Stimulated activated CD4-positive, alpha-beta T cell treated with anti-CD3 and anti-CD28 coated beads, Interleukin-15, amount 100 ng/mL, for 24 hours (primary cell): ENCODE measurements at regions not wholly inside any gene's neighbourhood (a gene's known extent, or its start where the extent isn't known, plus 50 kb on each side); places are given as distances from the start of the nearest gene placed in this dataset.

Source experiments
- DNase-seq: peaks from one replicate; pipeline ENCODE4 v3.0.0-alpha.2; 2020

DNA sequence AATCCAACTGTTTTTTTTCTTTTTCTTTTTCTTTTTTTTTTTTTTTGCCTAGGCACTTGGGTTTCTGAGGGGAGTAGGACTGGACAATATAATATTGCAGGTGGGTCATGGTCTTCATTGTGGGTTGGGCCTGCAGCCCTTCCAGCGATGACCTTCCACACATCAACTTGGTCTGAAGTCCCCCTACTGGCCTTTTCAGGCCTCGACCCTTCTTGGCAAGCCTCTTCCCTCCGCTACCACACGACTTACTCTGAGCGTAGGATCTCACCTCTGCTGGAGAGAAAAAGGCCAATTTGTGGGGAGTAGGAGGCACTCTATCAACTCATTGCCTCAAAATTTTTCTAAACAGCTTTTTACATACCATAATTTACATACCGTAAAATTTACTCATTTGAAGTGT lies 51.1 kb upstream of the GRIK3 start:
- no peak for DNase-seq

DNA sequence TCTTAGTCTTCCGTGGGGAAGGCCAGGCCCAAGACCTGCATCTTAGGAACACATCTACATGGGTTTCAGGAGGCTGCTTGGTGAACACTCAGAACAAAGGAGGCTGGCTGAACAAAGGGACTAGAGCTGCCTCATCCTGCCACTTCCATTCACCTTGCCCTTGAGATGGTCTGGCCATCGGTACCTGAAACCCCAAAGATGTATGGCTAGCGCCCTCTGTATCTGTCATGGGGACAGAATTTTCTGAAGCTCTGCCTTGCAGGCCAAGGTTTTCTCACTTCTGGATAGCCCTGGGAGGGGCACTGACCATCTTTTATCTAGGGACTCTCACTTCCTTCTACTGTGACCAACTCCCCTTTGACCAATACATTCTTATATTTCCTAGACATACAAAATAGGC lies 55.4 kb upstream of the GRIK3 start:
- no peak for DNase-seq

DNA sequence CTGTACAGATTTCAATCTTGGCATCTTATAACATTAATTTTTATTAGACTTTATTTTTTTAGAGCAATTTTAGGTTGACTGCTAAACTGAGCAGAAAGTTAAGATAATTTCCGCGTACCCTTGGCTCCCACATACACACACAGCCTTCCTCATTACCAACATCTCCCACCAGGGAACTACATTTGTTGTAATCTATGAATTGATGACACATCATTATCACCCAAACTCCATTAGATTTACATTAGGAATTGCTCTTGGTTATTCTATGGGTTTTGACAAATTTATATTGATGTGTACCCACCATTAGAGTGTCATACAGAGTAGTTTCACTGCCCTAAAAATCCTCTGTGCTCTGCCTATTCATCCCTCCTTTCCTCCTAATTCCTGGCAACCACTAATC lies 56.4 kb upstream of the GRIK3 start:
- DNase-seq: no peak

- no peak for DNase-seq
Measured at GRCh38 chr1:37092937-37093336, 58.6 kb upstream of the GRIK3 start.

GRCh38 chr1:37094302-37094701 lies 60.0 kb upstream of the GRIK3 start:
- no peak for DNase-seq

GRCh38 chr1:37096523-37096922 lies 62.2 kb upstream of the GRIK3 start:
- peak; percentile 3 for DNase-seq

GRCh38 chr1:37097731-37098130 lies 63.4 kb upstream of the GRIK3 start:
- DNase-seq: no peak

GRCh38 chr1:37098237-37098636 lies 63.9 kb upstream of the GRIK3 start:
- DNase-seq: no peak

DNA sequence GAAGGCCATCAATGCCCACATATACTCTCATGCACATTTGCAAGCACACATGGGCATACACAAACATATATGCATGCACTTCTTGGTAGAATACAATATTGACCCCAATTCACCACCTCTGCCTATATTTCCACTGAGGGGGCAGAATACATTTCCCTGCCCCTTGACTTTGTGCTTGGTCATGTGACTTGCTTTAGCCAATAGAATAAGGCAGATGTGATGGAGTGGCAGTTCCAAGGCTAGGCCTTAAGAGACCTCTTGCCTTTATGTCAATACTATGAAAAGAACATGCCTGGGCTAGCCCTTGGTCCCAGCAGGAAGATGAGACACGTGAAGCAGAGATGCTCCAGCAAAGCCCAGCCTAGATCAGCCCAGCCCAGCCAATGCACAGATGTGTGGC lies 66.0 kb upstream of the GRIK3 start:
- DNase-seq: no peak

GRCh38 chr1:37102656-37103382 lies 68.5 kb upstream of the GRIK3 start:
- DNase-seq: no peak

- no peak for DNase-seq
Measured at GRCh38 chr1:37105911-37106310, 71.6 kb upstream of the GRIK3 start.

DNA sequence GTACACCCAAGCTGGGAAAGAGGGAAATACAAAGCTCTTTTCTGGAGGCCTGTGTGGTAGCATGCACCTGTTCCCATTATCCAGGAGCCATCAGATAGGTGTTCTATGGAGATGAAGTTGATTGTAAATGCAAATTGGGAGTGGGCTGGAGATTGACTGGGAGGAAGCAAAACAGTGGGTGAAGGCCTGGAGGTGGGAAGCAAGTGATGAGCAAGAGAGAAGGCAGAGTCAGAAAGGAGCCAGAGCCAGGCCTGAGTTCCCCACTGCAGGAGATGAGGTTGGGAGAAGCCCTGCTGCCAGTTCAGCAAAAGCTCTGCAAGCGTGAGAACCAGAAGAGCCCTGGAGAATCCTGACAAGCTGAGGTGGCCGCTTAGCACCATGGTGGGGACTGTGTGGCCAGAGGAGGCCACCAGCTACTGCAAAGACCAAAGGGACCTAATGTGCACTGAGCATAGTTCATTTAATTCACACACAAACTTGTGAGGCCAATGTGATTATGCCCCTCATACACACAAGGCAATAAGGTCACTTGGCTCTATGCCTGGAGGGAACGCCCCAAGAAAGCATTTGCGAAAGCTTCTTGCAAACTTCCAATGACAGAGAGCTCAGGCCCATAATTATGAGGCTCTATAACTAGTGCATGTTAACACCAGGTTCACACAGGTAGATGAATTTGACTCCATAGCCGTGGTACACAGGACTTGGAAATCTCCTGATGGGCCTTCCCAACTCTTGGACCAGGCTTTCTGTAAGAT lies 73.0 kb upstream of the GRIK3 start:
- no peak for DNase-seq

GRCh38 chr1:37108596-37109188 lies 74.4 kb upstream of the GRIK3 start:
- no peak for DNase-seq

DNA sequence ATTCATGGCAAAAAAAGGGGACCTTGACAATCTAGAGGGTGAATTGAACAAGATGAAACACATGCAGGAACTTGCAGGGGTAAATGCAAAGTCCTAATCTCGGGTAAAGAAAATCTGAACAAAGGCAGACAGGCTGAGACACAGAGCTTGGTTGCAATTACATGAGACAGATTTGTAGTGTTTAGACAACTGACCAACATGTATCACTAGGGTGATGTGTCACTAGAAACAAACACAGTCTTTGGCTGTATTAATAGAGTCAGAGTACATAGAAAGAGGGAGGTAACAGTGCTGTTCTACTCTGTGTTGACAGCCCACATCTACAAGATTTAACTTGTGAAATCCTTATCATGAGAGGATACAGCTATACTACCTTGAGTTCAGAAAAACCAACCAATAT lies 78.1 kb upstream of the GRIK3 start:
- DNase-seq: no peak

- no peak for DNase-seq
Measured at GRCh38 chr1:37113285-37113997, 79.1 kb upstream of the GRIK3 start.

GRCh38 chr1:37118790-37119189 lies 84.5 kb upstream of the GRIK3 start:
- DNase-seq: no peak

DNA sequence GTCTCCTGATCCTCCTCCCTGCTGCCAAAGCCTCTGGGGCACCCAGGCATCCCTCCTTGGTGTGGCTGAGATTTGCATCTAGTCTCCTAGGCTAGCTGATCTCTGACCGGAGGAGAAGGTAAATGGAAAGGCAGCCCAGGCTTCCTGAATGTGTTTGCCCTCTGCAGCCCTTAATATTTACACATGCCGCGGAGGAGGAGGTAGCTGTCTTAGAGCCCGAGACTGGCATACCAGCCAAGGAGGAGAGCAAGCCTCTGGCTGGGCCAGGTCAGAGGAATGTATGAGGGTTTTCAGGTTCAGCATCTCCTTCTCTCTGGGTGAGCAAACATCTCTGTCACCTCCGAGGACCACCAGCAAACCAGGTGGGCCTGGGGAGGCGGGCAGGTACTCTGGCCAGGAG lies 86.0 kb upstream of the GRIK3 start:
- no peak for DNase-seq

DNA sequence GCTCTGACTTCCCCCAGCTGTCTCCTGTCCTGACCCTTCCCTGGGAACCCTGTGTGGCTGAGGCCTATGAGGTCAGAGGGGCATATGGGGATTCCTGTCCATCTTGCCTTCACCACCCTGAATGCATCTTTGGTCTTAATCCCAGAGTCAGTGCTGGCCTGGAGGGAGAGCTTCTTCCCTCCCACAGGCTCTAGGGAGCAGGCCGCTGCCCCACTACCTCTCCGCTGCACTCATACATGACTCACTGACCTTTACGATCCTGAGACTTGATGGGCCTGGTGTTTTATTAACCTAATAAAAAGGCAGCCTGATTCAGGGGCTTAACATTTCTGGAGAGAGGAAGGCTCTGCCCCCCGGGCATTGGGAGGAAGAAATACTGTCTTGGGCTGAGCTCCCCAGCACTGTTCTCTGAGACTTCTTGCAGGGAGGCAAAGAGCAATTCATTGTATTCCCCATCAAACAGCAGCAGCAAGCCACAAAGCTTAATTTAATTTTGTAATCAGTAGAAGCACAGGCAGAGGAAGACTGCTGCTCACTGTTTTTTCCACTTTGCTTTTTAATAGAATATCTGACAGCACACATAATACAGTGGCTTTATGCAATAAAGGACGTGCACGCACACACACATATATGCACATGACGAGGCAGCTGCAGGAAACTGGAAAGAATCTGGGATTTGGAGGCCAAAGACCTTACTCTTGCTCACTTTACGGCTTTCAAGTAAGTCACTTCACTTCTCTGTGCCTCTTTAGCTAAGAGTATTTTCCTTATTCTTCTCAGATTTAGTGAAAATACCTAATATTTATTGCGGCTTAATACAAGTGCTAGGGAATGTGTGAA lies 89.2 kb upstream of the GRIK3 start:
- DNase-seq: no peak

DNA sequence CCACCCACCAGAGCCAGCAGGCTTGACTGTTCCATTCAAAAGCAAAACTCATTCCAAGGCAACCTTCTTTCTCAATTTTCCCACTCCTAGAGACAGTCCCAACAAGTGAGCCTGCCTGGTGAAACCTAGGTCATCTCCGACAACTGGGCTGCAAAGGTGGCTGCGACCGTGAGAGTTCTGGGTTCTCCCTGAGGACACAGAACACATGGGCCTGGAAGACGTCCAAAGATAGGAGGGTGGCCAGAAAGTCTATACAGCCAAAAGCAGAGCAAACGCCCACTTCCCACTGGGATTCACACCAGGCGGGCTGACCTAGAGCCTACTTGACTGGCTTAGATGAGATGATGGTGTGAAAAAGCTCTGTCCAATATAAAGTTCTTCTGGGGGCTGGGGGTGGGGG lies 90.2 kb upstream of the GRIK3 start:
- no peak for DNase-seq

GRCh38 chr1:37125295-37125694 lies 91.0 kb upstream of the GRIK3 start:
- no peak for DNase-seq

DNA sequence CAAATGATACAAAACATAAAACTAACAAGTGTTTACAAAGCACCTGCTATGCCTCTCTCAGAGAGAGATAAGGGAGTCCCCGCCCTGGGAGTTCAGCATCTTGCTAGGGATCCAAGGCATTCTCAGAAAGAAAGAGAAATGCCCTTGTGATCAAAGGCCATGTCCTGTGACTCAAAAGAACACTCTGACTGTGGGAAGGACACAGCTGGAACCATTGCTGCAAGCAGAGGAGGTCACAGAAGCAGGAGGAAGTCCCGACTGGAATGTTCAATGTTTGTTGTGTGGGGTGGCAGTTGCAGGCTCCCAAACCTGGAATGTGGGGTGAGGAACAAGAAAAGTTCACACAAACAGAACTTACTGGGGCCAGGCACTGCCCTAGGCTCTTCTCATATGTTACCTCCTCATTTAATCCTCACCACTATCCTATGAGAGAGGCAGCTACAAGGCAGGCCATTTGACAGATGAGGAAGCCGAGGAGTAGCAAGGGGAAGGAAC lies 93.0 kb upstream of the GRIK3 start:
- DNase-seq: no peak

- no peak for DNase-seq
Measured at GRCh38 chr1:37128091-37128490, 93.8 kb upstream of the GRIK3 start.
